Transverse colon (tissue), 4 donors: ENCODE measurements at regions not wholly inside any gene's neighbourhood (a gene's known extent, or its start where the extent isn't known, plus 50 kb on each side); places are given as distances from the start of the nearest gene placed in this dataset.

Source experiments
- DNase-seq: peaks from one replicate; pipeline ENCODE4 v3.0.0-alpha.2; 2019
- H3K27ac ChIP-seq, 4 donors: fragments of 200-600 bp; sonication (generic); 2 replicates each; pipeline ENCODE4 v1.5.1; 2016 to 2018; ENCODE audit warnings: inconsistent platforms in 4 of 4
- H3K27me3 ChIP-seq: fragments of 200-600 bp; sonication (generic); 2 replicates; pipeline ENCODE4 v1.5.1; 2017; ENCODE audit warnings: inconsistent platforms
- H3K36me3 ChIP-seq, 4 donors: fragments of 200-600 bp; sonication (generic); 2 replicates each; pipeline ENCODE4 v1.5.1; 2017 to 2019; ENCODE audit warnings: inconsistent platforms in 4 of 4
- H3K4me1 ChIP-seq, 4 donors: fragments of 200-600 bp; sonication (generic); 2 replicates each; pipeline ENCODE4 v1.5.1; 2017 to 2020; ENCODE audit warnings: inconsistent platforms in 4 of 4
- H3K4me3 ChIP-seq, 4 donors: fragments of 200-600 bp; sonication (generic); 1 replicate in 1 of 4; 2 replicates in 3 of 4; pipeline versions ENCODE4 v1.5.1 to v1.6.1; 2017 to 2019; ENCODE audit warnings: inconsistent platforms in 4 of 4
- H3K9me3 ChIP-seq, 2 donors: fragments of 200-600 bp; sonication (generic); 2 replicates each; pipeline ENCODE4 v1.5.1; 2017 to 2019; ENCODE audit warnings: inconsistent platforms in 2 of 2
- CTCF ChIP-seq, 5 experiments: fragments of 200-600 bp in 3 of 5; fragments of 450-650 bp in 2 of 5; sonication (generic) in 3 of 5; IDR thresholded peaks; 1 replicate in 2 of 5; 2 replicates in 3 of 5; pipeline ENCODE4 v1.5.1; 2016 to 2017; ENCODE audit warnings: antibody characterized with exemption in 5 of 5, inconsistent platforms in 3 of 5, mild to moderate bottlenecking in 2 of 5, moderate library complexity in 1 of 5
- EP300 ChIP-seq: sonication (generic); formaldehyde crosslinking; IDR thresholded peaks from one replicate; pipeline ENCODE4 v1.6.1; 2017; ENCODE audit warnings: antibody characterized with exemption, low read depth
- POLR2A ChIP-seq: fragments of 450-650 bp; IDR thresholded peaks from one replicate; pipeline ENCODE4 v1.6.1; 2016; ENCODE audit warnings: antibody characterized with exemption, mild to moderate bottlenecking, moderate library complexity
- POLR2AphosphoS5 ChIP-seq, 3 donors: sonication (generic); formaldehyde crosslinking; IDR thresholded peaks; one replicate each; pipeline ENCODE4 v1.6.1; 2016; ENCODE audit warnings: antibody characterized with exemption in 3 of 3
- WGBS, 2 donors: methylation state at CpG; one replicate each; pipeline ENCODE4 v1.1.5; 2018; ENCODE audit warnings: low coverage in 1 of 2; 5-methylcytosine and 5-hydroxymethylcytosine counted together
- in situ Hi-C, 4 donors: fragments of 200-750 bp; cut with MboI; loops; one replicate each; pipeline versions ENCODE4 v1.15.0 to v1.15.1; 2017; ENCODE audit warnings: low sequenced_read_pairs in 3 of 4, low pct_ligation_motif_present in 1 of 4, low pct_unique_long_range_greater_than_20kb in 1 of 4
- intact Hi-C: fragments of 100-400 bp; cut with DNase I; formaldehyde crosslinking; loops from one replicate; pipeline ENCODE4 v1.15.1; 2023; ENCODE audit warnings: low total_unique reads

- no peak for DNase-seq
- Histone ChIP-seq H3K9me3 (no peaks in the 10 kb centered on the region), H3K4me1 (no peaks in the 10 kb centered on the region), H3K36me3 (no peaks in the 10 kb centered on the region), H3K27me3 (no peaks in the 10 kb centered on the region), H3K27ac (no peak overlapping the region), H3K4me3 (no peak overlapping the region)
- 83 to 92% methylated on average over 1 to 3 of the region's 3 CpGs for WGBS, 2 donors
- TF ChIP-seq CTCF (IDR thresholded peaks at IDR 0.05) (no peak), EP300 (no peak), POLR2AphosphoS5 (IDR thresholded peaks at IDR 0.05) (no peak), POLR2A (no peak)
- intact Hi-C loops: no loop called here
- in situ Hi-C loops: no loop called here
Measured at GRCh38 chr20:40103420-40103819, 585.6 kb downstream of the MAFB start.

- TF ChIP-seq CTCF (IDR thresholded peaks at IDR 0.05) (no peak), POLR2A (no peak)
- Histone ChIP-seq H3K9me3 (no peaks in the 10 kb centered on the region), H3K27ac (no peak overlapping the region), H3K36me3 (no peaks in the 10 kb centered on the region), H3K4me1 (no peaks in the 10 kb centered on the region), H3K4me3 (no peak overlapping the region), H3K27me3 (no peaks in the 10 kb centered on the region)
- 40 to 58% methylated on average over 1 to 4 of the region's 4 CpGs for WGBS, 2 donors
- DNase-seq: no peak
- intact Hi-C loops: no loop called here
- in situ Hi-C loops: no loop called here
Measured at GRCh38 chr20:40101560-40101959, 587.5 kb downstream of the MAFB start.

GRCh38 chr20:40100261-40100660 lies 588.8 kb downstream of the MAFB start:
- Histone ChIP-seq H3K27ac (no peak overlapping the region), H3K9me3 (no peaks in the 10 kb centered on the region), H3K4me1 (no peaks in the 10 kb centered on the region), H3K4me3 (no peak overlapping the region), H3K27me3 (no peaks in the 10 kb centered on the region), H3K36me3 (no peaks in the 10 kb centered on the region)
- intact Hi-C loops: no loop called here
- in situ Hi-C loops: no loop called here
- 37 to 57% methylated on average over 2 to 3 of the region's 3 CpGs for WGBS, 2 donors
- no peak for DNase-seq
- TF ChIP-seq POLR2A (no peak), CTCF (IDR thresholded peaks at IDR 0.05) (no peak), POLR2AphosphoS5 (IDR thresholded peaks at IDR 0.05) (no peak), EP300 (no peak)

GRCh38 chr20:40090236-40090635 lies 598.8 kb downstream of the MAFB start:
- in situ Hi-C loops: no loop called here
- H3K4me3 ChIP-seq: no peak overlapping the region
- H3K36me3 ChIP-seq: no peaks in the 10 kb centered on the region
- WGBS, 2 donors: 44 to 46% methylated on average over 2 of the region's 2 CpGs
- TF ChIP-seq POLR2AphosphoS5 (IDR thresholded peaks at IDR 0.05) (no peak), POLR2A (no peak), CTCF (IDR thresholded peaks at IDR 0.05) (no peak), EP300 (no peak)
- no peaks in the 10 kb centered on the region for H3K9me3 ChIP-seq
- no peaks in the 10 kb centered on the region for H3K27me3 ChIP-seq
- no peak for DNase-seq
- no peak overlapping the region for H3K27ac ChIP-seq
- H3K4me1 ChIP-seq: no peaks in the 10 kb centered on the region
- intact Hi-C loops: no loop called here
